ENCODE measurements at regions not wholly inside any gene's neighbourhood (a gene's known extent, or its start where the extent isn't known, plus 50 kb on each side); places are given as distances from the start of the nearest gene placed in this dataset.

DNA sequence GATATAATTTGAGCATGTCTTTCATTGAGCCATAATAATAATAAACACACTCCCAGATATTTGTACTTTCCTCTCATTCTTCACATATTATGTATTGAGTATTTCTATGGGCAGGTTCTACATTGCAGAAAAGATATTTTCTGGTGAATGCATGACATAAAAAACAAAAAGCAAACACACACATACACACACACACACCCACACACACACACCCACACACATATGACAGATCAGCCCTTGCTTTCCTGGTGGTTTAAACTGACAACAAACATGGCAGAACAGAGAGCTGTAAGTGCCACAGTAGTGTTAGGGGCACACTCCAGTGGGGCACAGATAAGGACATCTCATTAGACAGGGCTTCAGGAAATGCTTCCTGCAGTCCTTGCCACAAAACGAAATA is 123.3 kb upstream of the LSM8 start:
- intact Hi-C loops (cut with DNase I), result no loop called here
- no peak for ATAC-seq
- no peak for DNase-seq

- DNase-seq, result no peak
- intact Hi-C loops (cut with DNase I), result no loop called here
- no peak for ATAC-seq
Observed at GRCh38 chr7:118061386-118061785, 122.6 kb upstream of the LSM8 start.

- intact Hi-C loops (cut with DNase I), result no loop called here
- ATAC-seq, result no peak
Observed at GRCh38 chr7:118072893-118073674, 110.9 kb upstream of the LSM8 start.

DNA sequence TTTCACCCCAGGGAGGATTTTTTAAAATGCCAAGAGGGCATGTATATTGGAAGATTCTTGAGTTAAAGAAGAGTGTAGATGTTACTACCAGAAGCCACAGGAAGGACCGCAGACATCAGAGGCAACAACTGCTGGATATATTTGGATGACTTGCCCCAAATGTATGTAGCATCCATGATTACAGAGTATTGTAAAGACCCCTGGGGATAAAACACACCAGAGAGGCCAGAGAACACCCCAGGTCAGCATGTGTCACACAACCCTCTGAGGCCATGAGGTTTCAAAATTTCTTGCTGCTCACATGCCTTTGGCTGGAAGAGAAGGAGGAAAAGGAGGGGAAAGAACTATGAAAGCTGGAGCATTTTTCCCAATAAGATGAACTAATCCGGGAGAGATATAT is 108.0 kb upstream of the LSM8 start:
- DNase-seq (no peak), ATAC-seq (no peak)
- intact Hi-C loops (cut with DNase I), result no loop called here

More at GRCh38 chr7:118072893-118073674, 110.9 kb upstream of the LSM8 start:
- DNase-seq, result no peak

DNA sequence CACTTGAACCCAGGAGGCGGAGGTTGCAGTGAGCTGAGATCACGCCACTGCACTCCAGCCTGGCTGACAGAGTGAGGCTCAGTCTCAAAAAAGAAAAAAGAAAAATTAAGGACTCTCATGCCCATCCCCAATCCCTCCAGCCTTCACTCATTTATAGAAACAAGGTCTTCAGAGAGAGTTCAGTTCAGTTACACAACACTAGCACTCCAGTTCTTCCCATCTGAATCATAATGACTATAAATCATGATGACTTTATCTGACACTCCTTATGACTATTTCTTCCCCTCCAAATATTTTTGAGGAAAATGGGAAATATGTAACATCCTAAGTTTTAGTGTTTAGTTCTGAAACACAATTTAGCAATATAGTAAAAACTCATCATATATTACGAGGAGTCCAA is 107.4 kb upstream of the LSM8 start:
- intact Hi-C loops (cut with DNase I), result no loop called here
- ATAC-seq, result peak in 1 of 2 donors; percentile 82
- no peak for DNase-seq

DNA sequence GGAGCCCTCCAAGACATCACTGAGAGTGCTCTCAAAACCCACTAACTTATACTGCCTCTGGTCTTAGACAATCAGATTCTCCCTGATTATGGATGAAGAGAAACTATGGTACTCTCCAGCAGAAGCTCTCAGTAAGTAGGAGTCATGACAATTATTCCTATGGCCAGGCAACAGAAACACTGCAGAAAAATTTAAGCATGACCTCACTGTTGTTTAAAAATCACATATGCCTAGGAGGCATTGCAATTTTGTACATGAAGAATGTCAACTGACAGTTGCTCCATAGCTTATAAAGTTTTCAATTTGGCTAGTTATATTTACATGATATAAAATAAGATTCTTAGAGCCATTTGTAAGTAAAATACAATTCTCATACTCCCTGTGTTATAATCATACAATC is 105.9 kb upstream of the LSM8 start:
- intact Hi-C loops (cut with DNase I), result no loop called here
- DNase-seq, result no peak
- no peak for ATAC-seq

DNA sequence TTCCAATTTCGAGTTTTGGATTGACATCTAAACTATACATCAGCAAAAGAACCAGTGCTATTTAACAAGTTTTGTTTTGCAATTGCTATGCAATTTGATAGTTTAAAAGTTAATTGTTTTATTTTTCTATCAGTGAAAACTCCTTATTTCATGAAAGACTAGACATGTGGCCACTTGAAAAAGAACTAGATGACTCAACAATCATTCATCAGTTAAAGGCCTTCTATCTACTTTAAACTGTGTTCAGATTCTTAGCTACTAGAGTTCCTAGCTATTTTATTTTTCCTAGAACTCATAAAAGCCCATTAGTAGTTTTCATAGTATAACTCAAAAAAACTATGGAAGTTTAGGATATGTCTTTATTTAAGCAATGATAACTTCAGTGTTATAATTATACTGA is 104.6 kb upstream of the LSM8 start:
- intact Hi-C loops (cut with DNase I), result no loop called here
- ATAC-seq (no peak), DNase-seq (no peak)

DNA sequence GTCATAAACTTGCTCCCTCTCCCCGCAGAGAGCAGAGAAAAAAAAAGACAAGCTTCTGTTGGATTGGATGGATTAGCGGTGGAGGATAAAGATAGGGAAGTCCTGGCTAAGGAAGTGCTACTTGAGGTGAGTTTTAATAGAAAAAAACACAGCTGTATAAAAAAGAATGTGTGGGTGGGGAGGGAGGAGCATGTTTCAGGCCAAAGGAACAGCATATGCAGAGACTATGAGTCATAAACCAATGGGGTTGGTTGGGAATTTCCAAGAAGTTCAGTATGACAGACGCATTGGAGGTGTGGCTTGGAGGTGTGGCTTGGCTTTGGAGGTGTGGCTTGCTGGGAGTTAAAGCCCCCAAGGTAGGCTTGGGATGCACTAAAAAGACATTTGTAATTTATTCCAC is 103.0 kb upstream of the LSM8 start:
- ATAC-seq (peak; percentile 47 to 91), DNase-seq (peak; percentile 20)

GRCh38 chr7:118082506-118082905 is 101.5 kb upstream of the LSM8 start:
- DNase-seq, result no peak
- ATAC-seq, result no peak
- intact Hi-C loops (cut with DNase I), result no loop called here

More for the DNA sequence above, 103.0 kb upstream of the LSM8 start:
- intact Hi-C loops (cut with DNase I), result no loop called here

DNA sequence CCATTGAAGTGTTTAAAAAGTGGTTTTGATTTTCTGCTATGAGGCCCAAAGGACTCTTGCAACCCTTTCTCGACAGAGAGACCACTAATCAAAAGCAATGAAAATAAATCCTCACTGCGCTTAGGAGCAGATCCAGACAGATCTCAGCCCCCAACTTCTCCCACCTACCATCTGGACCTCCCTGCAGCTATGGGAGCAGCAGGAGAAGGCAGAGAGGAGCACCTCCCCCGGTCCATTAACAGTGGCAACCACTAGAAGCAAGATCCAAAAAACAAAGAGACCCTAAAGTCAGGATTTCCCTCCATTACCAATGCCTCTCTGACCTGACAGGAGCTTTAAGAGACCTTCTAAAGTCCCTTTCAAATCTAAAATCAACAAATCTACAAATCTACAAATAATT is 99.0 kb upstream of the LSM8 start:
- intact Hi-C loops (cut with DNase I), result no loop called here
- ATAC-seq (no peak), DNase-seq (no peak)

GRCh38 chr7:118087126-118087525 is 96.8 kb upstream of the LSM8 start:
- intact Hi-C loops (cut with DNase I), result no loop called here
- DNase-seq (no peak), ATAC-seq (no peak)

DNA sequence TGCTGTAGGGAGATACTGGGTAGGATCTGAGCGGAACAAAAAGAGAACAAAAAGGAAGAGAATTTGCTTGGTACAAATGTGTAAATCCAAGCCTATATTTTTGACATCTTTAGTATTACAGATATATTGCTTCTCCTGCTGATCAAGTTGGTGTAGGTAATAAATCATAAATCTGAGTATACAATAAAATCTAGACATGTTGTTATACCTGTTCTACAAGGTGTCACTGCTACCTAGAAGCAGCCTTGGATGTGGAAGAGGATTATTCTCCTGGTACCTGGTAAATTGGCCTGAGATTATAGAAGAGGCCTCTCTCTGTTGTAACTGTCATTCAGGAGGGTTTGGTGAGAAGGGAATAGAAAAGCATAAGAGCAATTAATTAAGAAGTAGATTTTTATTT is 89.9 kb upstream of the LSM8 start:
- ATAC-seq (no peak), DNase-seq (no peak)
- intact Hi-C loops (cut with DNase I), result no loop called here

DNA sequence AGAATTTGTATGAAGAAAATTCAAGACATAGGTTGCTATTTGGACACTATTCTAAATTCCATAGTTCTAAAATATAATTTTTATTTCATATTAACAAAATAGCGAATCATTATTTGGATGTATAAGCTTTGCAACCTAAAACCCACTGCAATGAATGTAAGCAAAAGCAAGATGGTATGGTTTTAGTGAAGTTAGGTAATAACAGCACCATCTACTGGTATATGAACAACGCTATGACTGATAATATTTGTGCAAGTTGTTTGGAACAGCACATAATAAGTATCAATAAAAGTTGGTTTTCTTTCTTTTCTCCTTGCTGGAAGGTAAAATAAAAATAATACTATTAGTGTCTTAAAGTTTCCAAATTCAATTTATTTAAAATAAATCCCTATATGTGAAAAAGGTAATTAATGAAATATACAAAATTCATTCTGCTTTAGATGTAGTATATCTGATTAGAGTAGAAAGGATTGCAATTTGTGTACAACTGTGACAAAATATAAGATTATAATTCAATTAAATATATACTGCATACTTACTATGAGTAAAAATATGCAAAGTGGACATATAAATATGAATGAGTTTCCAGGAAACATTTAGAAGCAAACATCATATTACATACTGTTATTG is 79.0 kb upstream of the LSM8 start:
- no peak for ATAC-seq
- no peak for DNase-seq
- intact Hi-C loops (cut with DNase I), result no loop called here

GRCh38 chr7:118109607-118110006 is 74.4 kb upstream of the LSM8 start:
- intact Hi-C loops (cut with DNase I), result no loop called here
- ATAC-seq (no peak), DNase-seq (no peak)

DNA sequence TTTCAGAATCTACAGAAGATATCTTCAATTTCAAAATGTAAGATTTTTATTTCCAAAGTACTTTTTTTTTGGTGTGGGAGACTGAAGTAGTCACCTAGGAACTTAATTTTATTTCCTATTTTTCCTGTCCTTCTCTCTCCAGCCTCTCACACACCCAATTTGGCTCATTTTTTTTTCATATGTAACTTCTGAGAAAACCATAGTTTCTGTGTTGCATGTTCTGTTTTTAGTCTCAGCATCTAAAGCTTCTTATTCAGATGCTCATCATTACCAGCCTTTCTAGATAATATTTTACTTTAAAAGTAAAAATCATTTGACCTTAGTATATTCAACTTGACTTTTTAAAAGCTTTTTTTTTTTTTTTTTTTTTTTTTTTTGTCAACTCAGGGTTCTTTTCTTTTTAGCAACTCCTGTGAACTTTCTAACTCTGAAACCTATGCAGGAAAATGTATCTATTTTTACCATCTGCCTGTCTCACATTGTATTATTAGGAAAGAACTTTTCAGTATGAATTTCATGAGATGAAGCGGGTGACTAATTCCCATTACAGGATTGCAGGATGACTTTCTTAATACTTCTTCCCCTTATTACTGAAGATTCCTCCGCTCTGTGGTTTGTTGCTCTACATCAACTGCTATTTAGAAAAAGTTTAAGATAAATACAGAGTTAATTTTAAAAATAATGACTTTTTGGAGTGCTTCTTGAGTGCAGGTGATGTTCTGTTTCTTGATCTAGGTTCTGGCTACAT is 73.6 kb upstream of the LSM8 start:
- no peak for DNase-seq
- no peak for ATAC-seq
- intact Hi-C loops (cut with DNase I), result no loop called here

DNA sequence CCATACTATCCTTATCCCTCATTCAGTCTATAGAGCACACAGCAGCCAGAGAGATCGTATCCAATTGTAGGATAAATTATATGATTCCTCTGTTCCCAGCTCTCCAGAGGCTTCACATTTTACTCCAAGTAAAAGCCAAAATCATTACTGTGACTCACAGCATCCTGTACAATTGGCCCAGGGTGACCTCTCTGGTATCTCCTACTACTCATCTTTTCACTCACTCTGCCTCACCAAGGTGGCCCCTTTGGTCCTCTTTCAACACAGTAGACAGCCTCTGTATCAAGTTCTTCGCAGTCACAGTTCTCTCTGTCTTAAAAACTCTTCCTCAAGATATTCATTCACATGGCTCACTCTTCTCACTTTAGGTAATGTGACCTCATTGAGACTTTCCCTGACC is 72.6 kb upstream of the LSM8 start:
- intact Hi-C loops (cut with DNase I), result no loop called here
- no peak for DNase-seq
- no peak for ATAC-seq

- intact Hi-C loops (cut with DNase I), result no loop called here
- no peak for DNase-seq
Observed at GRCh38 chr7:118114175-118114574, 69.8 kb upstream of the LSM8 start.

GRCh38 chr7:118129041-118129795 is 54.7 kb upstream of the LSM8 start:
- DNase-seq (no peak), ATAC-seq (no peak)
- intact Hi-C loops (cut with DNase I), result no loop called here

More at GRCh38 chr7:118114175-118114574, 69.8 kb upstream of the LSM8 start:
- no peak for ATAC-seq

GRCh38 chr7:118132764-118133163 is 51.2 kb upstream of the LSM8 start:
- intact Hi-C loops (cut with DNase I), result no loop called here
- DNase-seq (no peak), ATAC-seq (no peak)

Measured in left cardiac atrium (tissue), 4 donors.